NCI-H2081 treated with DMSO at 0.1 percent for 48 hours (cell line): ENCODE measurements at regions not wholly inside any gene's neighbourhood (a gene's known extent, or its start where the extent isn't known, plus 50 kb on each side); places are given as distances from the start of the nearest gene placed in this dataset.

Experiments used
- DNase-seq: peaks from one replicate; lab custom pipeline; 2025; lab: John Stamatoyannopoulos, UW

DNA sequence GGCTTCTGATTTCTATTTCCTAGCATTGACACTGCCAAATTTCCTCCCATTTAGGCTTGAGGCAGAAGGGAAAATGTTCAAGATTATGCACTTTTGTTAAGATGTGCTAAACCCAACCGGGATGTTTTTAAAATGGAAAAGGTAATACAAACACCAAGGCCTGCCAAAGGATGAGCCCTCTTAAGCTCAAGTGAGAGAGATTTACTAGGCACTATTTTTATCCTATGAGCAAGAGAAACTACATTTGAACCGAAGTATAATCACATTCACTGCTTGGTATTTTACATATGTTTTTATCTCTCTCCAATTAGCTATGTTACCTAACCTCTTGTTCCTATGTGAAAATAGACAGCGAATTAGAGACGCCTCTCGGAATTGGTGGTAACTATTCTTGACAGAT lies 295.8 kb downstream of the GABRB3 start:
- no peak for DNase-seq

DNA sequence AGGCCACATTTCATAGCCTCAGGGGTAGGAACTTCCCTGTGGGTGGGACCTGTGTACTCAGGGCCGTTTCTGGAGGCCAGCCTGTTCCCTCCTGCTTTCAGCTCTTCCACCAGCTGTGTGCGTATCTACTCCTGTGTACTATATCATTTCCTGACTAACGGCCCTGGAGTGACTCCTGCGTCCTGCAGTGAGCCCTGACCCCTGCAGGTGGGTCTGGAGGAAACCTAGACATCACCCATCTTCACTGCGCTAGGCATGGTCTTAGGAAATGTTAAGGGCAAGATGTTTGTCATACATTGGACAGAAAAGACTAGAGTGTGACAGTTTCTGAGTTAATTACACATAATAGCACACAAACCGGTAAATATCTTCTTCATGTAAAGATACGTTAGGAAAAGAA lies 297.3 kb downstream of the GABRB3 start:
- no peak for DNase-seq

DNA sequence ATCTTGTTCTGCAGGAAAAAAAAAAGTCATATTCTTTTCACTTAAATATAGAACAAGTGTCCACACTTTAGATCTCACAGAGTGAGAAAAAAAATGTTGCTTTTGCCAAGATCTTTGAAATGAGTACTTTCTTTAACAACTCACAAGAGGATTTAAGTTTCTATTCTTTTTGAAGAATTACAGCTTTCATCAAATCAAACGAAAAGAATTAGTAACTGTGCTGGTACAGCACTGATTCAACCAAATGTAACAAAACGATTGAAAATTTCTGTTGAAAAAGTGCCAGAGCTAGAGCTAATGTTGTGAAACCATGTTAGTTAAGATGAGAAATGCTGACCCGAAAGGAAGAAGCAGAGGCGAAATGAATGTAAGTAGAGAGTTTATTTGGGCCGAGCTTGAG lies 300.2 kb downstream of the GABRB3 start:
- DNase-seq: no peak

- DNase-seq: no peak
Measured at GRCh38 chr15:26461847-26462608, 310.8 kb downstream of the GABRB3 start.

DNA sequence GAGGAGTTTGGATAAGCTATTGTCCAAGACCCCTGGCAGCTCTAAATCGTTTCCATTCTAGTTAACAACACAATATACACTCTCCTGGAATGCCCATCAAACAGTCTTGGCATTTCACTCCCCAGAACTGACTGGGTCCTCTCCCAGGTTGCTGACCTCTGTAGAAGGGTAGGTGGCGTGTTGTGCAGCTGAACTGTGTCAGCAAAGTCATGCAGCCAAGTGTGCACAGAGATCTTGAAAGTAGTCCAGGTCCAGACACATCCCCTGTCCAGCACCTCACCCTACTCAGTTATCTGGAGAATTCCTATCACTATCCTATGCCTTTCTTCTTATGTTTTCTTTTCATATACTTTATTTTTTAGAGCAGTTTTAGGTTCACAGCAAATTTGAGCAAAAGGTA lies 312.7 kb downstream of the GABRB3 start:
- no peak for DNase-seq

- DNase-seq: no peak
Measured at GRCh38 chr15:26455828-26456227, 317.0 kb downstream of the GABRB3 start.

- no peak for DNase-seq
Measured at GRCh38 chr15:26453914-26454313, 319.0 kb downstream of the GABRB3 start.

DNA sequence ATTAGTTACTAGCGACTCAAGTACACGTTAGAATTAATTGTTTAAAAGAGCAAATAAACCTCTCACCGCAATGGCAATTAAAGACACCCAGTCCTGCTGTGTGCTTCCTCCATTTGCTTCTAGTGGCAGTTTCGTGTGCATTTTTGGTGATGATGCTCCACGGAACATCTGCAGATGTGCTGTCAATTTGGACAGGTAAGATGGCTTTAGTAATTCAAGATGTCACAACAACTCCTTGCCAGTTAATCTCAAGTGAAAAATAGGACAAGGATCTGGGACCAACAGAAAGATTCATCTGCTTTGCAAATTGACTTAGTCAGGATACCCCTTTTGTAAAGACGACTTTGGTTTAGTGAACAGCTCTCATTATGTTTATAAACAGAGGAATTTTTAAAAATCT lies 320.9 kb downstream of the GABRB3 start:
- DNase-seq: no peak

DNA sequence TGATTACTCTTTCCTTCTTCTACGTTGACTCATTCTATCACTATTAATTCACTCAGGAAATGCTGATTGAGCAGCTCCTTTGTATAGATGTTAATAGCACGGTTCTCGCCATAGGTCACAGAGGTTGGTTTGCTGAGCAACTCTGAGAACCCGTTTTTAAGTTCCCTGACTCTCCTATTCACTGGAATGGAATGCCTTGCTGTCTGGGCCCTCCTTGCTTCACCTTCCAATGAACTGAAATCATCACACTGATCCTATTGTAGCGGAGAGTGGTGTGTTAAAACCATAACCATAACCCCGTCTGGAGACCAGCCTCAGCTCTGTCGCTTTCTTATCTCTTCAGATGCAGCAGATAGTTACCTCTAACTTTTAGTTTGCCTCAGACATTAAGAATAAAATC lies 323.6 kb downstream of the GABRB3 start:
- DNase-seq: no peak

GRCh38 chr15:26443321-26443720 lies 329.5 kb downstream of the GABRB3 start:
- no peak for DNase-seq

DNA sequence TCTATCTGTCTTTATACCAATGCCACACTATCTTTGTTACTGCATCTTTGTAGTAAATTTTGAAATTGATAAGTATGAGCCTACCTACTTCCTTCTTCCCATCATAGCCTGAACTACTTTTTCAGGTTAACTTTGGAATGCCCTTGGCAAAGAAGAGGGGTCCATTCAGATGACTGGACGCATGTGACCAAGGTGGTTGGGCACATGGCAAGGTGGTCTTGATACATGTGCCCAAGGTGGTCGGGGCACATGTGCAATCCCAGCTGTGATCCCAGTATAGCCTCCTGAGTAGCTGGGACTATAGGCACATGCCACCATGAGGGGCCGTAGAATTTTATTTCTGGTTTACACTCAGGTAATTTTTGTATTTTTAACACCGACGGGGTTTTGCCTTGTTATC lies 330.2 kb downstream of the GABRB3 start:
- DNase-seq: no peak

GRCh38 chr15:26439681-26440080 lies 333.2 kb downstream of the GABRB3 start:
- no peak for DNase-seq

DNA sequence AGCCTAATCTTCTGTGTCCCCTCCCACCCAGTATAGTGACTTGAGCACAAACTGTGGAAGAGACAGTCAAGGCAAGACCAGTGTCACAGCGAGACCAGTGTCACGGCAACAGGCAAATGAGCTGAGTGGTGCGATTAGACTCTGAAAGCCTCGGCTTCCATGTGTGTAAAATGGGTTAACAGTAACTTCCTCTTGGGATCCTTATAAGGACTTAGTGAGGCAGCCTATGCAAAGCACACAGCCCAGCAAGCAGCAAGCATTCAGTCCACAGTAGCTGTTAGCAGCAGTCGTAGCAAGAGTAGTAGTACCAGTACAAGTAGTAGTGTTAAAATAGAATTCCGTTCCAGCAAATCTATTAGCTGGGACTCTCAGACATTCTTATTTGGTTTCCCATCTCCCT lies 334.1 kb downstream of the GABRB3 start:
- DNase-seq: no peak

DNA sequence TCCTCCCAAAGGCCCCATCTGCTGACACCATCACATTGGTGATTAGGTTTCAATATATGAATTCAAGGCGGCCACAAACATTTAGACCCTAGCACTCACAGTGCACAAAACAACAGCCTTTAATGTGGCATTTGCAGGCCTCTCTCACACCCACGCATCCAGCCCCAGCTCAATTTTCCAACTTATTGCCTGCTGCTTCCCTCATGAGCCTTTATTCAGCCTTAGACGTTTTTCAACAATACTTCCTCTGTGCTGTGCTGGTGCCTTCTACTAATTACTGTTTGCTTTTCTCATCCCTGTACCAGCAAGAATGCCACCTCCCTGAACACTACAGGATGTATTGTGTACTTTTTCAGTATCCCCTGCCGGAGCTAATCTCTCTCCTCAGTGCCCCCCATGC lies 334.6 kb downstream of the GABRB3 start:
- no peak for DNase-seq

DNA sequence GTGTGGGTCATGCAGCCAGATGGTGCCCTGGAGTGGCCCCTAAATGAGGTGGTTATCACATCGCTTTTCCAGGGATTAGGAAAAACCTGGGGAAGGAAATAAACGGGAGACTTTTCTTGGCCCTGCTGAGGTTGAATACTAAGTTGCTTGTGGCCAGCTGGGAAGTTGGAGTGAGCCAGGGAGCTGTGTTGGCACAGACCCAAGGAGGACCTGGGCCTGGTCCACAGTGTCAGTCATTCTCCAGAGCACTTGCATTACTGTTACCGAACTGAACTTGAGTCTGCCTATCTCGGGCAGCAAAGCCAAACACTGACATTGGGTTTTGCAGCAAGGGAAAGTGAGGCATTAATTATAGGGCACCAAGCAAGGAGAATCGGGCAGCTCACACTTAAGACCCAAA lies 339.0 kb downstream of the GABRB3 start:
- DNase-seq: no peak

GRCh38 chr15:26433060-26433459 lies 339.8 kb downstream of the GABRB3 start:
- no peak for DNase-seq

- no peak for DNase-seq
Measured at GRCh38 chr15:26421065-26421464, 351.8 kb downstream of the GABRB3 start.

DNA sequence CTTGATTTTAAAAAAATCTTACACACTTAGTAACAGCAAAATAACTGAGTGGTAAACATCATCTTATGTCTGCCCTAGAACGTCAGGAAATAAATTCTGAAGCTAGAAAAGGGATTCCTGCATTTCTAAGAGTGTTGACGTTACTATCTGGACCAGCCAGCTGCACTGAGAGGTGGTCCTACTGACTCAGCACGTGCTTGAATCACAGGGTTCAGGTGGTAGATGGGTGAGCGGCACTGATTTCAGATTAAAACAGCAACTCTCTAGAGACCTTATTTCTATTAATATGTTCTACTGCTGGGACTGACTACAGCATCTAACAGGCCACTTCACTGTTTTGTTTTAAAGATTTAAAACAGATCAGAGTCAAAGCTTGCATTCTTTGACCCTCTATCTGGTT lies 377.2 kb downstream of the GABRB3 start:
- no peak for DNase-seq

- DNase-seq: no peak
Measured at GRCh38 chr15:26394801-26395200, 378.1 kb downstream of the GABRB3 start.

DNA sequence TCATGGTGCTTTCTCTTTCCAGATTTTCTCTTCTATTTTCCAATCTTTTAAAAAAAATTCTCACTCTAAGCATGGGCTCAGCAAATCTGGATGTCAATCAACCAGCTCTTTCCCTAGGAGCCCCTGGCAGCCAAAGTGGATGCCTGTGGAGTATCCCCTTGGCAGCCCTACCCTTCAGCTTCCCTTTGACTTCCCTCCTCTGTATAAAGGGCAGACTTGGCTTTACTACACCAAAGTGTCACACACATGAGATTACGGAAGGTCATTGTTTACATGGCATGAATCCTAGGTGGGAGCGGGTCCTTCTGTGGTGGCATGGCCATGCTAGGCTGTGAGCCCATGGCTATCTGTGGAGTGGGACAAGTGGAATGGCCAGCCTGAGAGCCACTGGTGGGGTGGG lies 379.9 kb downstream of the GABRB3 start:
- DNase-seq: no peak

- DNase-seq: peak; percentile 70
Measured at GRCh38 chr15:26391567-26392194, 381.2 kb downstream of the GABRB3 start.

GRCh38 chr15:26382444-26383072 lies 390.3 kb downstream of the GABRB3 start:
- no peak for DNase-seq

DNA sequence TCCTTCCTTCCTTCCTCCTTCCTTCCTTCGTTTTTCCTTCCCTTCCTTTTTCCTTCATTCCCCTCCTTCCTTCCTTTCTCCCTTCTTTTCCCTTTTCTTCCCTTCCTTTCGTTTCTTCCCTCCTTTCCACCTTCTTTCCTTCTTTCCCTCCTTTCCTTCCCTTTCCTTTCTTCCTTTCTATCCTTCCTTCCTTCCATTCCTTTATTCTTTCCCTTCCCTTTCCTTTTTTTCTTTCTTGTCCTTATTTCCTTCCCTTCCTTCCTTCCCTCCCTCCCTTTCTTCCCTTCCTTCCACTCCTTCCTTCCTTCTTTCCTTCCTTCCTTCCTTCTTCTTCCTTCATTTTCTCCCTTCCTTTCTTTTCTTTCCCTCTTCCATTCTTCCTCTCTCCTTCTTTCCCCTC lies 394.6 kb downstream of the GABRB3 start:
- no peak for DNase-seq

- no peak for DNase-seq
Measured at GRCh38 chr15:26376243-26376642, 396.6 kb downstream of the GABRB3 start.
